ENCODE measurements at regions not wholly inside any gene's neighbourhood (a gene's known extent, or its start where the extent isn't known, plus 50 kb on each side); places are given as distances from the start of the nearest gene placed in this dataset.

GRCh38 chr1:222889440-222889839, 74.6 kb downstream of the DISP1 start:
- TF ChIP-seq CTCF (IDR thresholded peaks at IDR 0.05; ENCODE audit: insufficient read depth, low read depth, low read length) (no peak), EZH2 (IDR thresholded peaks at IDR 0.05; ENCODE audit: insufficient read depth, low read length) (no peak)
